KOPT-K1 (cell line): ENCODE measurements at regions not wholly inside any gene's neighbourhood (a gene's known extent, or its start where the extent isn't known, plus 50 kb on each side); places are given as distances from the start of the nearest gene placed in this dataset.
"Not testable (repeated sequence)": the region's sequence is repeated elsewhere in the genome, so short reads cannot be mapped to it uniquely, and the experiment has no call there.

Experiments used
- H3K27ac ChIP-seq: fragments of 200-600 bp; sonication (generic); 2 replicates; pipeline ENCODE4 v1.5.1; 2016; ENCODE audit warnings: antibody characterized with exemption, mild to moderate bottlenecking, low read depth, low read length; ENCODE audit not compliant: poor library complexity, severe bottlenecking
- H3K36me3 ChIP-seq: fragments of 200-600 bp; sonication (generic); 2 replicates; pipeline ENCODE4 v1.5.1; 2017; ENCODE audit warnings: antibody characterized with exemption, mild to moderate bottlenecking, low read length, moderate library complexity; ENCODE audit not compliant: insufficient read depth
- H3K9me3 ChIP-seq: fragments of 200-600 bp; sonication (generic); 2 replicates; pipeline ENCODE4 v1.5.1; 2017; ENCODE audit warnings: antibody characterized with exemption, low read length, mild to moderate bottlenecking; ENCODE audit not compliant: insufficient read depth, poor library complexity, severe bottlenecking

GRCh38 chr7:56885132-56885531, 247.1 kb downstream of the ZNF479 start:
- not testable (repeated sequence) for H3K36me3 ChIP-seq, H3K27ac ChIP-seq, H3K9me3 ChIP-seq

GRCh38 chr7:56882318-56882717, 249.9 kb downstream of the ZNF479 start:
- not testable (repeated sequence) for H3K9me3 ChIP-seq, H3K27ac ChIP-seq, H3K36me3 ChIP-seq
